ENCODE measurements at regions not wholly inside any gene's neighbourhood (a gene's known extent, or its start where the extent isn't known, plus 50 kb on each side); places are given as distances from the start of the nearest gene placed in this dataset.

DNA sequence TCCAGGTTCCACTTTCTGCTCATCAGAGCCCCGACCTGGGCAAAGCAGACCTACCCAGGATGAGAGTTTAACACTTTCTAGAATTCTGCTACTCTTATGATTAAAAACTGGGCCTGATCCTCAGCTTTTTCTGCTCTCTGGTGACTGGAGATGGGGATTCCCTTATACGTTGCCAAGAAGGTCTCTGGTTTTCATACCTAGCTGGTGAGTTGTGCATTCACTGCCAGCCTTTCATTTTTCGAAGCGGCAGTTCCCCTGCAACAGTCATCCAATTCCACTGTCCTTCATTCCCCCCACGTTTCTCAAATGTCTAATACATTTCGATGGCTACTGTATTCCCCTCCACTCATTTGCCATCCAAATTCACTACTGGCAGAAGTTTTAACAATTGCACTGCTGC lies 135.3 kb downstream of the ADSS2 start:
- Histone ChIP-seq H4K20me1 (ENCODE audit: insufficient read depth, low read length) (no peaks in the 10 kb centered on the region), H3K4me1 (ENCODE audit: control insufficient read depth in 1 of 2, insufficient read depth in 2 of 2, low read length in 2 of 2) (peaks cover 34 to 36% of the 10 kb centered on the region in 2 donors), H3K9me3 (replicated peaks in 1 of 2; ENCODE audit: control insufficient read depth in 1 of 2, insufficient read depth in 1 of 2, low read length in 2 of 2) (no peaks in the 10 kb centered on the region), H3K79me2 (ENCODE audit: insufficient read depth, low read length) (peaks cover 56% of the 10 kb centered on the region), H3K27ac (ENCODE audit: low read depth in 1 of 2, low read length in 2 of 2) (no peak overlapping the region), H2AFZ (ENCODE audit: insufficient read depth, low read depth, low read length, poor library complexity, severe bottlenecking) (no peak overlapping the region), H3K9ac (ENCODE audit: insufficient read depth, low read length, poor library complexity, severe bottlenecking) (no peak overlapping the region), H3K36me3 (replicated peaks in 1 of 2; ENCODE audit: control insufficient read depth in 1 of 2, insufficient read depth in 2 of 2, low read length in 2 of 2) (peaks cover 2 to 19% of the 10 kb centered on the region in 2 donors), H3K27me3 (ENCODE audit: control insufficient read depth in 2 of 2, insufficient read depth in 2 of 2, low read length in 2 of 2) (no peaks in the 10 kb centered on the region), H3K4me3 (replicated peaks in 1 of 3; ENCODE audit: low read depth in 2 of 3, low read length in 3 of 3) (no peak overlapping the region), H3K4me2 (replicated peaks; ENCODE audit: extremely low read depth, low read length, poor library complexity, severe bottlenecking) (no peak overlapping the region)
- DNase-seq: no peak
- peaks cover 42% of the 10 kb centered on the region for H3K4me1 Mint-ChIP-seq
- TF ChIP-seq, protein P1, sequence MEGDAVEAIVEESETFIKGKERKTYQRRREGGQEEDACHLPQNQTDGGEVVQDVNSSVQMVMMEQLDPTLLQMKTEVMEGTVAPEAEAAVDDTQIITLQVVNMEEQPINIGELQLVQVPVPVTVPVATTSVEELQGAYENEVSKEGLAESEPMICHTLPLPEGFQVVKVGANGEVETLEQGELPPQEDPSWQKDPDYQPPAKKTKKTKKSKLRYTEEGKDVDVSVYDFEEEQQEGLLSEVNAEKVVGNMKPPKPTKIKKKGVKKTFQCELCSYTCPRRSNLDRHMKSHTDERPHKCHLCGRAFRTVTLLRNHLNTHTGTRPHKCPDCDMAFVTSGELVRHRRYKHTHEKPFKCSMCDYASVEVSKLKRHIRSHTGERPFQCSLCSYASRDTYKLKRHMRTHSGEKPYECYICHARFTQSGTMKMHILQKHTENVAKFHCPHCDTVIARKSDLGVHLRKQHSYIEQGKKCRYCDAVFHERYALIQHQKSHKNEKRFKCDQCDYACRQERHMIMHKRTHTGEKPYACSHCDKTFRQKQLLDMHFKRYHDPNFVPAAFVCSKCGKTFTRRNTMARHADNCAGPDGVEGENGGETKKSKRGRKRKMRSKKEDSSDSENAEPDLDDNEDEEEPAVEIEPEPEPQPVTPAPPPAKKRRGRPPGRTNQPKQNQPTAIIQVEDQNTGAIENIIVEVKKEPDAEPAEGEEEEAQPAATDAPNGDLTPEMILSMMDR (IDR thresholded peaks at IDR 0.05): no peak
- no peaks in the 10 kb centered on the region for H3K27me3 Mint-ChIP-seq (ENCODE audit: low read depth in 3 of 3)
- H3K36me3 Mint-ChIP-seq: peaks cover 35 to 65% of the 10 kb centered on the region in 2 donors
- no peak overlapping the region for H3K4me3 Mint-ChIP-seq
- intact Hi-C loops (cut with micrococcal nuclease): loop anchor here (5.0 to 10.0 kb wide), 2 partner anchors 36 to 138 kb away; partner anchors contain the start of gene ADSS2 (in 1 of the 2)
- WGBS (ENCODE audit: insufficient coverage): 92% methylated on average over 6 of the region's 6 CpGs
- H3K27ac Mint-ChIP-seq: peak overlapping the region in 1 of 7 donors; percentile 70
- H3K9me3 Mint-ChIP-seq: peaks cover 0 to 6% (median 0%) of the 10 kb centered on the region in 7 donors

DNA sequence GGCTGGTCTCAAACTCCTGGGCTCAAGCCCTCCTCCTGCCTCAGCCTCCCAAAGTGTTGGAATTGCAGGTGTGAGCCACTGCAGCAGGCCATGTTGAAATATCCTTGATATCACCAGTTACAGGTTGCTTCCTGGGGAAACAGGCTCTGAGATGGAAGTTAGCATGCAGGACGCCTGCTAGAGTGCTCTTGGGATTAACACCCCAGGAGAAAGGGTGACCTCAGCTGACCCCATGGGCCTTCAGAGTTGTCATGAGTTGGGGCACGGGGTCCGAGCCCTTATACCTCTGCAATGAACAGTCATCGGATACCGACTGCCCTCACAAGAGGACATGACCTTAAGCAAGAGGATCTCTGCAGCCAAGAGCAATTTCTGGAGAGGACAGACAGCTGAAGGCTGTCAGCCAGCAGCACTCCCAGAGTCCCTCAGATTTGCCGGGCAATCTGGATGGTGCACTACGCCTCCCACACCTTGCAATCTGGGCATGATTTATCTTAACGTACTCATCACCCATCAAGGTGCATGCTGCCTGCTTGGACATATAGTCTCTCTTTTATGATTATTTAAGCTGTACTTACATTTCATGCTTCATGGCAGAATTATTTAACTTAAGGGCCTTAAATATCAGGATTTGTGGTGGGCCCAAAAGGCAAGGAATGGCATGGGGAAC lies 134.6 kb downstream of the ADSS2 start:
- no peak for DNase-seq
- TF ChIP-seq, protein P1 (IDR thresholded peaks at IDR 0.05): no peak
- peaks cover 0 to 6% (median 0%) of the 10 kb centered on the region in 7 donors for H3K9me3 Mint-ChIP-seq
- Histone ChIP-seq H4K20me1 (ENCODE audit: insufficient read depth, low read length) (no peaks in the 10 kb centered on the region), H3K27me3 (ENCODE audit: control insufficient read depth in 2 of 2, insufficient read depth in 2 of 2, low read length in 2 of 2) (no peaks in the 10 kb centered on the region), H3K9me3 (replicated peaks in 1 of 2; ENCODE audit: control insufficient read depth in 1 of 2, insufficient read depth in 1 of 2, low read length in 2 of 2) (no peaks in the 10 kb centered on the region), H3K79me2 (ENCODE audit: insufficient read depth, low read length) (peaks cover 63% of the 10 kb centered on the region), H3K4me2 (replicated peaks; ENCODE audit: extremely low read depth, low read length, poor library complexity, severe bottlenecking) (no peak overlapping the region), H2AFZ (ENCODE audit: insufficient read depth, low read depth, low read length, poor library complexity, severe bottlenecking) (no peak overlapping the region), H3K27ac (ENCODE audit: low read depth in 1 of 2, low read length in 2 of 2) (no peak overlapping the region), H3K4me3 (replicated peaks in 1 of 3; ENCODE audit: low read depth in 2 of 3, low read length in 3 of 3) (no peak overlapping the region), H3K9ac (ENCODE audit: insufficient read depth, low read length, poor library complexity, severe bottlenecking) (no peak overlapping the region), H3K36me3 (replicated peaks in 1 of 2; ENCODE audit: control insufficient read depth in 1 of 2, insufficient read depth in 2 of 2, low read length in 2 of 2) (peaks cover 0 to 11% of the 10 kb centered on the region in 2 donors), H3K4me1 (ENCODE audit: control insufficient read depth in 1 of 2, insufficient read depth in 2 of 2, low read length in 2 of 2) (peaks cover 41 to 43% of the 10 kb centered on the region in 2 donors)
- 69% methylated on average over 7 of the region's 8 CpGs for WGBS (ENCODE audit: insufficient coverage)
- peak overlapping the region in 4 of 7 donors; percentile 5 to 70 (median 51) for H3K27ac Mint-ChIP-seq
- H3K36me3 Mint-ChIP-seq: peaks cover 29 to 61% of the 10 kb centered on the region in 2 donors
- no peak overlapping the region for H3K4me3 Mint-ChIP-seq
- H3K4me1 Mint-ChIP-seq: peaks cover 50% of the 10 kb centered on the region
- intact Hi-C loops (cut with micrococcal nuclease): loop anchor here (5.0 to 10.0 kb wide), 2 partner anchors 35 to 138 kb away; partner anchors contain the start of gene ADSS2 (in 1 of the 2)
- no peaks in the 10 kb centered on the region for H3K27me3 Mint-ChIP-seq (ENCODE audit: low read depth in 3 of 3)

Data from CD14-positive monocyte (primary cell).